Activated CD4-positive, CD25-positive, alpha-beta regulatory T cell treated with anti-CD3 and anti-CD28 coated beads, Interleukin-2, amount 50 U/mL, for 72 hours (primary cell): ENCODE measurements at regions not wholly inside any gene's neighbourhood (a gene's known extent, or its start where the extent isn't known, plus 50 kb on each side); places are given as distances from the start of the nearest gene placed in this dataset.

ENCODE experiments used
- DNase-seq: peaks from one replicate; pipeline ENCODE4 v3.0.0; 2021

DNA sequence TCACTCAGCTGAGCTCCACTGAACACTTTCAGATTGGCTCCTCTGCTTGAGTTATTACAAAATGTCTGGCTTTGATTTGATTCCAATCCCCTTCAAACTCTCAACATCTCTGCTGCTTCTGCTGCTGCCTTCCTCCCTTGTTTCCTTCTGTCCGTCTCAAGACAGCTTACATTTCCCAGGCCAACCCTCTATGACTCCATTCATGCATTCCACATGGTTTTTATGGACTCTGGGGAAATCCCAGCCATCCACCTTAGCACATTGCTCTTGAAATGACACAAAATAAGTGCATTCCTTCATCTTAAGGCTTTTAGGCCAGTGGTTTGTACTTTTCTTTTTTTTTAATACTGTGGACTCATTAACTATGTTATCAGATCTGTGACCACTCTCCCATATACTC, 68.5 kb upstream of the TMEM164 start:
- DNase-seq = no peak

- DNase-seq = no peak
Measured at GRCh38 chrX:109934935-109935334, 68.0 kb upstream of the TMEM164 start.

DNA sequence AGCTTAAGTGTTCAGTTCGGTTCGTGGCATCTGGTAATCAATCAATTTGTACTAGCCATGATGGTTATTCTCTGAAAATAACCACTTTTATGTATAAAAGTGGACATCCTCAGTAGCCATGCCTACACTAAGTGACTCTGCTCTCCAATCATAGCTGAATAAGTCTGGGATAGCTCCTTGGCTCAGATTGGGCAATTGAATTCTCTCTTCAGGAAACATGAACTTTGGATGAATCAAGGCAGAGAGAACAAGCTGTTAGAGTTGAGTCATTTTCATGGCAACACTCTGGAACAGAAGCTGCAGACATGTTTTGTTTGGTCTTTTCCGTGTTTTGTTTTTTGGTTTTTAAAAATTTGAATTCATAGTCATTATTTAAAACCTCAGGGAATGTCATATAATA, 66.8 kb upstream of the TMEM164 start:
- DNase-seq = no peak

GRCh38 chrX:109936598-109936997, 66.3 kb upstream of the TMEM164 start:
- DNase-seq = no peak

GRCh38 chrX:109939498-109939897, 63.4 kb upstream of the TMEM164 start:
- no peak for DNase-seq

DNA sequence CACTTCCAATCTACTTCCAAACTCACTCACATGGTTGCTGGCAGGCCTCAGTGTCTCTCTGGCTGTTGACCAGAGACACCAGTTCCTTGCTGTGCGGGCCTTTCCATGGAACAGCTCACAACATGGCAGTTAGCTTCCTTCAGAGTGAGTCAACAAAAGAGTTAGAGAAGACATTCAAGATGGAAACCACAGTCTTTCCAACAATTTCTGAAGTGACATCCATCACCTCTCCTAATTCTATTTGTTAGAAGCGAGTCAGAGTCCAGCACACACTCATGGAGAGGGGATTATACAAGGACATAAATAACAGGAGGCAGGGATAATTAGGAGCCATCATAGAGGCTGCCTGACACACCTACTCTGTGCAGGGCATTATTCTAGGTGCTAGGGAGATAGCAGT, 62.5 kb upstream of the TMEM164 start:
- no peak for DNase-seq

GRCh38 chrX:109943092-109943739, 59.7 kb upstream of the TMEM164 start:
- no peak for DNase-seq

GRCh38 chrX:109943740-109944092, 59.2 kb upstream of the TMEM164 start:
- DNase-seq = no peak

DNA sequence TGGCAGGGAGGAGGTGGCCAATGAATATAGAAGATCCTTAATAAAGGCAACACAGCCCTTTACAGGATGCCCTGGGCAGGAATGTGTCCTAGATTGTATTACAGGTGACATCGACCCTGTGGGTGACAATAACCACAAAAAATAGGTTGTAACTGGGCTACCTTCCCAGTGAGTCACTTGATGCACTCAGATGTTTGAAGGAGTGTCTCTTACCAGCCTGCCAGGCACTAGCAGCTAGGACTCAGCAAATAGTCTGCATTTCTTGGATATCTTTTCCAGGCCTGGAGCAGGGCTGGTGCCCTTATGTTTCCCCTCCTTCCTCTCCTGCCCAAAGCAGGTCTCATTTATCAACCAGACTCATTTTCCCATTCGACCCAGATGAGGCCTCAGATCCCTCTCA, 50.9 kb upstream of the TMEM164 start:
- DNase-seq = no peak

- no peak for DNase-seq
Measured at GRCh38 chrX:109952985-109953905, 49.7 kb upstream of the TMEM164 start.
